ENCODE measurements at regions not wholly inside any gene's neighbourhood (a gene's known extent, or its start where the extent isn't known, plus 50 kb on each side); places are given as distances from the start of the nearest gene placed in this dataset.

- Histone ChIP-seq H3K9me3 (ENCODE audit: control insufficient read depth, insufficient read depth, low read length) (0 out of 2 replicates have a peak, but pooled peaks cover 2% of the 10 kb centered on the region), H2AFZ (replicated peaks; ENCODE audit: low read length, poor library complexity) (no peak overlapping the region), H4K8ac (ENCODE audit: low read depth in 2 of 2, low read length in 2 of 2) (no peak overlapping the region), H2AK9ac (replicated peaks; ENCODE audit: low read depth, low read length, poor library complexity) (no peak overlapping the region), H3K27me3 (ENCODE audit: control insufficient read depth, insufficient read depth, low read length) (no peaks in the 10 kb centered on the region), H3K4me3 (ENCODE audit: insufficient read depth, low read depth, low read length) (no peak overlapping the region), H2BK120ac (ENCODE audit: low read depth, low read length) (no peak overlapping the region), H2BK5ac (ENCODE audit: low read depth, low read length, poor library complexity, severe bottlenecking) (no peak overlapping the region), H3K18ac (ENCODE audit: low read depth, low read length) (no peak overlapping the region), H3K23ac (ENCODE audit: low read depth, low read length) (no peak overlapping the region), H2AK5ac (ENCODE audit: low read depth, low read length) (no peak overlapping the region), H3K4me2 (ENCODE audit: low read depth, low read length) (no peak overlapping the region), H3K4ac (ENCODE audit: low read depth, low read length) (no peak overlapping the region), H3K14ac (replicated peaks; ENCODE audit: low read depth, low read length) (no peak overlapping the region), H2BK15ac (ENCODE audit: low read depth, low read length) (no peak overlapping the region), H3K79me1 (ENCODE audit: low read depth in 1 of 2, low read length in 2 of 2) (no peaks in the 10 kb centered on the region), H4K20me1 (ENCODE audit: insufficient read depth, low read length) (no peaks in the 10 kb centered on the region), H4K91ac (ENCODE audit: insufficient read depth, low read depth, low read length) (no peak overlapping the region), H4K5ac (ENCODE audit: low read depth, low read length) (no peak overlapping the region), H3K4me1 (ENCODE audit: control insufficient read depth, insufficient read depth, low read length) (no peaks in the 10 kb centered on the region), H3K27ac (ENCODE audit: insufficient read depth, low read length) (no peak overlapping the region), H3K36me3 (ENCODE audit: control insufficient read depth, insufficient read depth, low read length) (no peaks in the 10 kb centered on the region), H3K56ac (ENCODE audit: extremely low read depth, insufficient read depth, low read length) (no peak overlapping the region), H3K9ac (ENCODE audit: low read depth, low read length) (no peak overlapping the region), H2BK20ac (ENCODE audit: low read depth, low read length) (no peak overlapping the region), H3K9me1 (ENCODE audit: insufficient read depth, low read length) (no peaks in the 10 kb centered on the region)
- POLR2A ChIA-PET (ENCODE audit: unreplicated experiment), result no interaction called here
- ATAC-seq (ENCODE audit: low read depth) (no peak), DNase-seq (no peak)
- WGBS, 2 experiments (ENCODE audit: extremely low coverage in 2 of 2, insufficient read length in 1 of 2), result no CpG with 5 or more reads among the region's 2 CpGs
- BruUV-seq (replicated peaks), result no TSS peak
- TF ChIP-seq CHD1 (IDR thresholded peaks at IDR 0.05; ENCODE audit: low read depth, low read length), result no peak
- TF ChIP-seq MAZ (IDR thresholded peaks at IDR 0.05; ENCODE audit: borderline replicate concordance, low read depth, low read length), result no peak
- TF ChIP-seq RFX5 (IDR thresholded peaks at IDR 0.05; ENCODE audit: low read depth, low read length), result no peak
- TF ChIP-seq ELK1 (IDR thresholded peaks at IDR 0.05; ENCODE audit: borderline replicate concordance, low read depth, low read length), result no peak
- TF ChIP-seq CTCF (conservative IDR thresholded peaks at IDR 0.05; ENCODE audit: low read depth, low read length), result no peak
- TF ChIP-seq NFE2L2 (IDR thresholded peaks at IDR 0.05; ENCODE audit: low read depth, low read length), result no peak
- dilution Hi-C loops (cut with HindIII; ENCODE audit: low sequenced_read_pairs, unreplicated experiment), result no loop called here
- CTCF ChIA-PET, result no interaction called here
- in situ Hi-C loops (cut with MboI; ENCODE audit: low sequenced_read_pairs), result no loop called here
- intact Hi-C loops (cut with micrococcal nuclease), result no loop called here
Measured at GRCh38 chrX:4268676-4269075, 555.2 kb upstream of the PRKX start.

All from IMR-90 (cell line).